ENCODE measurements at regions not wholly inside any gene's neighbourhood (a gene's known extent, or its start where the extent isn't known, plus 50 kb on each side); places are given as distances from the start of the nearest gene placed in this dataset.

GRCh38 chr5:143629871-143630659 is 181.9 kb upstream of the HMHB1 start (continued):
- no peak; a peak in 1 of 4 replicates for TF ChIP-seq HMGXB4 (CRISPR knock-in tag; IDR thresholded peaks at IDR 0.05; ENCODE audit: borderline replicate concordance in 1 of 2, low read depth in 1 of 2)
- TF ChIP-seq CENPX (CRISPR knock-in tag; IDR thresholded peaks at IDR 0.05) = no peak
- no peak for TF ChIP-seq CBX1 (IDR thresholded peaks at IDR 0.05; ENCODE audit: low read depth)
- TF ChIP-seq ZNF18 (CRISPR knock-in tag; IDR thresholded peaks at IDR 0.05; ENCODE audit: insufficient replicate concordance) = peak; percentile 53
- TF ChIP-seq PITX1 (CRISPR knock-in tag; IDR thresholded peaks at IDR 0.05) = no peak
- no peak for TF ChIP-seq DNMT3B (CRISPR knock-in tag; conservative IDR thresholded peaks at IDR 0.05)
- no peak for TF ChIP-seq JARID2 (CRISPR knock-in tag; IDR thresholded peaks at IDR 0.05; ENCODE audit: insufficient replicate concordance)
- TF ChIP-seq ZNF792 (CRISPR knock-in tag; IDR thresholded peaks at IDR 0.05) = peak; percentile 72; the same call in 1 of the 2 replicates
- no peak for TF ChIP-seq ZKSCAN5 (CRISPR knock-in tag; IDR thresholded peaks at IDR 0.05)
- TF ChIP-seq AFF4 (CRISPR knock-in tag; IDR thresholded peaks at IDR 0.05) = no peak
- no peak for TF ChIP-seq SMARCE1 (IDR thresholded peaks at IDR 0.05; ENCODE audit: borderline replicate concordance)
- TF ChIP-seq ZNF615 (CRISPR knock-in tag; IDR thresholded peaks at IDR 0.05; ENCODE audit: borderline replicate concordance) = no peak
- no peak for TF ChIP-seq KDM5A (IDR thresholded peaks at IDR 0.05; ENCODE audit: borderline replicate concordance, low read length)
- peak; percentile 74; the same call in 1 of the 2 replicates for TF ChIP-seq SMAD3 (CRISPR knock-in tag; IDR thresholded peaks at IDR 0.05)
- TF ChIP-seq ZHX1 (CRISPR knock-in tag; IDR thresholded peaks at IDR 0.05; ENCODE audit: low read depth) = no peak
- TF ChIP-seq SIN3A (IDR thresholded peaks at IDR 0.05; ENCODE audit: borderline replicate concordance, low read depth, low read length) = no peak
- TF ChIP-seq NFYC (CRISPR knock-in tag; IDR thresholded peaks at IDR 0.05) = no peak; the same call in 1 of the 2 replicates
- no peak for TF ChIP-seq NR0B2 (CRISPR knock-in tag; IDR thresholded peaks at IDR 0.05)
- TF ChIP-seq KDM1A (CRISPR knock-in tag; IDR thresholded peaks at IDR 0.05) = no peak

Data from HepG2 (cell line).